ENCODE measurements at regions not wholly inside any gene's neighbourhood (a gene's known extent, or its start where the extent isn't known, plus 50 kb on each side); places are given as distances from the start of the nearest gene placed in this dataset.

DNA sequence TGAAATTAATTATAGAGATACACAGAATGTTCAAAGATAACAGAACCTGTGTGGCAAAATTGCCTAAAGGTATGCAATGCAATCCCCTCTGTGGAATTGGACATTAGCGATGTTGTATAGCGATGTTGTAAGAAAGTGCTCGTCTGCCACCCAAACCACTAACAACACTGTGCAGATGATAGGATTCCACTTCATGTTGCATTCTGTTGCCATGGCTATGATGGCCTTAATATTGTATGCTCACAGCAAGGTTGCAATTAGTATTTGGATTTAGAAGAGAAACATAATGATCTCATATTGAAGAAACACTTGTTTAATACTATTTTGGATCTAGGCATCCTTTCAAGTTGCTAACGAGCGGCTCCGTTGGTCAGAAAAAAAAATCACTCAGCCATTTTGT lies 260.3 kb downstream of the BCAT1 start:
- TF ChIP-seq, protein P1, sequence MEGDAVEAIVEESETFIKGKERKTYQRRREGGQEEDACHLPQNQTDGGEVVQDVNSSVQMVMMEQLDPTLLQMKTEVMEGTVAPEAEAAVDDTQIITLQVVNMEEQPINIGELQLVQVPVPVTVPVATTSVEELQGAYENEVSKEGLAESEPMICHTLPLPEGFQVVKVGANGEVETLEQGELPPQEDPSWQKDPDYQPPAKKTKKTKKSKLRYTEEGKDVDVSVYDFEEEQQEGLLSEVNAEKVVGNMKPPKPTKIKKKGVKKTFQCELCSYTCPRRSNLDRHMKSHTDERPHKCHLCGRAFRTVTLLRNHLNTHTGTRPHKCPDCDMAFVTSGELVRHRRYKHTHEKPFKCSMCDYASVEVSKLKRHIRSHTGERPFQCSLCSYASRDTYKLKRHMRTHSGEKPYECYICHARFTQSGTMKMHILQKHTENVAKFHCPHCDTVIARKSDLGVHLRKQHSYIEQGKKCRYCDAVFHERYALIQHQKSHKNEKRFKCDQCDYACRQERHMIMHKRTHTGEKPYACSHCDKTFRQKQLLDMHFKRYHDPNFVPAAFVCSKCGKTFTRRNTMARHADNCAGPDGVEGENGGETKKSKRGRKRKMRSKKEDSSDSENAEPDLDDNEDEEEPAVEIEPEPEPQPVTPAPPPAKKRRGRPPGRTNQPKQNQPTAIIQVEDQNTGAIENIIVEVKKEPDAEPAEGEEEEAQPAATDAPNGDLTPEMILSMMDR (optimal IDR thresholded peaks at IDR 0.05 in 1 of 3, IDR thresholded peaks at IDR 0.05 in 1 of 3, conservative IDR thresholded peaks at IDR 0.05 in 1 of 3; ENCODE audit: extremely low read depth in 1 of 3, insufficient read depth in 2 of 3, low read length in 3 of 3) = no peak
- no peak for TF ChIP-seq EZH2 (IDR thresholded peaks at IDR 0.05; ENCODE audit: low read length)

Measured in keratinocyte (primary cell).